Astrocyte (in vitro differentiated cells and primary cell): ENCODE measurements at regions not wholly inside any gene's neighbourhood (a gene's known extent, or its start where the extent isn't known, plus 50 kb on each side); places are given as distances from the start of the nearest gene placed in this dataset.
"Not testable (repeated sequence)": the region's sequence is repeated elsewhere in the genome, so short reads cannot be mapped to it uniquely, and the experiment has no call there.

Source experiments
- DNase-seq: peaks from one replicate; pipeline ENCODE4 v3.0.0-alpha.2; 2010; ENCODE audit warnings: low read depth
- FAIRE-seq: peaks from 2 replicates; lab custom pipeline; 2011; peaks lifted over from hg19 to GRCh38; lab: Jason Lieb, UNC
- H2AFZ ChIP-seq: 2 replicates; pipeline ENCODE4 v1.6.0; 2012; ENCODE audit warnings: low read depth, low read length, inconsistent platforms
- H3K27ac ChIP-seq: 2 replicates; pipeline ENCODE4 v1.5.1; 2011; ENCODE audit warnings: low read depth, low read length, inconsistent platforms
- H3K27me3 ChIP-seq: 2 replicates; pipeline ENCODE4 v1.6.0; 2011; ENCODE audit warnings: low read length, inconsistent platforms; ENCODE audit not compliant: insufficient read depth
- H3K36me3 ChIP-seq: 2 replicates; pipeline ENCODE4 v1.5.1; 2011; ENCODE audit warnings: low read length, inconsistent platforms; ENCODE audit not compliant: insufficient read depth
- H3K4me1 ChIP-seq: 2 replicates; pipeline ENCODE4 v1.5.1; 2011; ENCODE audit warnings: low read length, inconsistent platforms; ENCODE audit not compliant: insufficient read depth
- H3K4me2 ChIP-seq: 2 replicates; pipeline ENCODE4 v1.6.0; 2012; ENCODE audit warnings: low read length, inconsistent platforms
- H3K4me3 ChIP-seq: 2 replicates; pipeline ENCODE4 v1.5.1; 2011; ENCODE audit warnings: low read depth, mild to moderate bottlenecking, low read length, inconsistent platforms; ENCODE audit not compliant: insufficient read depth
- H3K79me2 ChIP-seq: 2 replicates; pipeline ENCODE4 v1.6.0; 2012; ENCODE audit warnings: mild to moderate bottlenecking, low read length, inconsistent platforms; ENCODE audit not compliant: insufficient read depth
- H3K9ac ChIP-seq: 2 replicates; pipeline ENCODE4 v1.6.0; 2012; ENCODE audit warnings: mild to moderate bottlenecking, low read length, inconsistent platforms
- H3K9me3 ChIP-seq: 2 replicates; pipeline ENCODE4 v1.5.1; 2012; ENCODE audit warnings: low read depth, mild to moderate bottlenecking, low read length, inconsistent platforms; ENCODE audit not compliant: insufficient read depth
- H4K20me1 ChIP-seq: 2 replicates; pipeline ENCODE4 v1.6.0; 2012; ENCODE audit warnings: low read length, inconsistent platforms; ENCODE audit not compliant: insufficient read depth
- H3K27ac Mint-ChIP-seq: one replicate; pipeline ENCODE4 v1.8.0; 2021; ENCODE audit warnings: mild to moderate bottlenecking, mixed read lengths; ENCODE audit not compliant: unreplicated experiment
- H3K27me3 Mint-ChIP-seq: one replicate; pipeline ENCODE4 v1.8.0; 2021; ENCODE audit warnings: low read depth, mixed read lengths; ENCODE audit not compliant: unreplicated experiment
- H3K36me3 Mint-ChIP-seq: one replicate; pipeline ENCODE4 v1.8.0; 2021; ENCODE audit warnings: low read depth, mixed read lengths; ENCODE audit not compliant: unreplicated experiment
- H3K4me1 Mint-ChIP-seq: one replicate; pipeline ENCODE4 v1.8.0; 2021; ENCODE audit warnings: low read depth, mixed read lengths; ENCODE audit not compliant: unreplicated experiment
- H3K4me3 Mint-ChIP-seq: one replicate; pipeline ENCODE4 v1.8.0; 2021; ENCODE audit warnings: mild to moderate bottlenecking, moderate library complexity, mixed read lengths; ENCODE audit not compliant: unreplicated experiment
- H3K9me3 Mint-ChIP-seq: one replicate; pipeline ENCODE4 v1.8.0; 2021; ENCODE audit warnings: mild to moderate bottlenecking, mixed read lengths; ENCODE audit not compliant: unreplicated experiment
- CTCF ChIP-seq: IDR thresholded peaks from 2 replicates; pipeline ENCODE4 v1.5.1; 2011; ENCODE audit warnings: low read depth, mild to moderate bottlenecking, inconsistent platforms, low read length, moderate library complexity; ENCODE audit not compliant: insufficient read depth
- EZH2 ChIP-seq: IDR thresholded peaks from 2 replicates; pipeline ENCODE4 v1.6.1; 2012; ENCODE audit warnings: mild to moderate bottlenecking, low read length, inconsistent platforms; ENCODE audit not compliant: insufficient read depth

- H3K4me3 ChIP-seq, H3K27ac Mint-ChIP-seq, H2AFZ ChIP-seq, H3K27me3 Mint-ChIP-seq, H4K20me1 ChIP-seq, H3K9ac ChIP-seq, H3K4me1 ChIP-seq, FAIRE-seq, H3K36me3 Mint-ChIP-seq, DNase-seq, H3K9me3 ChIP-seq, H3K4me3 Mint-ChIP-seq, H3K4me2 ChIP-seq, H3K27me3 ChIP-seq, H3K4me1 Mint-ChIP-seq, H3K36me3 ChIP-seq, H3K27ac ChIP-seq, H3K79me2 ChIP-seq: not testable (repeated sequence)
- peaks cover 14% of the 10 kb centered on the region for H3K9me3 Mint-ChIP-seq
These were observed 630.7 kb downstream of the KCNJ18 start for GRCh38 chr17:22322893-22323550.

- H3K4me1 Mint-ChIP-seq: no peaks in the 10 kb centered on the region
- Histone ChIP-seq H3K27me3 (no peaks in the 10 kb centered on the region), H3K9me3 (no peaks in the 10 kb centered on the region), H3K27ac (no peak overlapping the region), H3K4me3 (no peak overlapping the region), H4K20me1 (no peaks in the 10 kb centered on the region), H2AFZ (no peak overlapping the region), H3K4me1 (no peaks in the 10 kb centered on the region), H3K4me2 (no peak overlapping the region), H3K9ac (no peak overlapping the region), H3K36me3 (no peaks in the 10 kb centered on the region), H3K79me2 (no peaks in the 10 kb centered on the region)
- no peaks in the 10 kb centered on the region for H3K27me3 Mint-ChIP-seq
- no peak overlapping the region for H3K27ac Mint-ChIP-seq
- no peaks in the 10 kb centered on the region for H3K36me3 Mint-ChIP-seq
- H3K9me3 Mint-ChIP-seq: peaks cover 10% of the 10 kb centered on the region
- no peak for DNase-seq
- TF ChIP-seq EZH2 (no peak), CTCF (no peak)
- no peak for FAIRE-seq
- no peak overlapping the region for H3K4me3 Mint-ChIP-seq
These were observed 645.1 kb downstream of the KCNJ18 start for GRCh38 chr17:22337467-22337866.

- H3K36me3 ChIP-seq, H3K27me3 ChIP-seq, H3K4me1 ChIP-seq, H3K27me3 Mint-ChIP-seq, H3K36me3 Mint-ChIP-seq, H2AFZ ChIP-seq, H3K4me3 Mint-ChIP-seq, H3K9me3 Mint-ChIP-seq, H3K4me3 ChIP-seq, H3K9ac ChIP-seq, H3K27ac ChIP-seq, H3K79me2 ChIP-seq, H4K20me1 ChIP-seq, H3K27ac Mint-ChIP-seq, H3K4me2 ChIP-seq, FAIRE-seq, DNase-seq, H3K4me1 Mint-ChIP-seq, H3K9me3 ChIP-seq: not testable (repeated sequence)
These were observed 664.3 kb downstream of the KCNJ18 start for GRCh38 chr17:22356603-22357002.

GRCh38 chr17:22370988-22371387 lies 678.7 kb downstream of the KCNJ18 start:
- not testable (repeated sequence) for H3K27me3 Mint-ChIP-seq, H3K9me3 ChIP-seq, H3K36me3 ChIP-seq, H3K27ac Mint-ChIP-seq, H3K9ac ChIP-seq, H3K4me3 ChIP-seq, H3K36me3 Mint-ChIP-seq, H3K27ac ChIP-seq, H3K4me3 Mint-ChIP-seq, DNase-seq, H4K20me1 ChIP-seq, H3K4me1 ChIP-seq, FAIRE-seq, H3K79me2 ChIP-seq, H3K4me2 ChIP-seq, H2AFZ ChIP-seq, H3K27me3 ChIP-seq, H3K4me1 Mint-ChIP-seq
- peaks cover 19% of the 10 kb centered on the region for H3K9me3 Mint-ChIP-seq
